ENCODE measurements at regions not wholly inside any gene's neighbourhood (a gene's known extent, or its start where the extent isn't known, plus 50 kb on each side); places are given as distances from the start of the nearest gene placed in this dataset.

DNA sequence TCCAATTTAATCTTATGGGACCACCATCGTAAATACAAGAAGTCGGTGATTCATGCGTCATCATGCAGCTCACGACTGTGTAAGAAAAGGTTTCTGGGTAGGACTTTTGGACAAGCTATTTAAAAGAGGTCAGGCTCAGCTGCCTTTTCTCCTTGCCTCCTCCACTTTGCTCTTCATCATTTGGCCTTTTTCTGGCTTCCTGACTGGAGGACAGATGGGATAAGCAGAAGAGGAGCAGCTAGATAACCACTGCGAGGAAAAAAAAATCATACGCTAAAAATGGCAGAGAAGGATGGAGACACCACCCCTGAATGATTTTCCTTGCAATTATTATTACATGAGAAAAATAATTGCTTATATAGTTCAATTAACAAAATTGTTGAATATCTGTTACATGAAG lies 294.3 kb upstream of the FSTL5 start:
- TF ChIP-seq ZNF274 (IDR thresholded peaks at IDR 0.05; ENCODE audit: low read depth, low read length): no peak
- no peak for TF ChIP-seq YY1 (IDR thresholded peaks at IDR 0.05; ENCODE audit: insufficient read depth, insufficient read length)

All from NT2/D1 (cell line).